Progenitor cell of endocrine pancreas (in vitro differentiated cells): ENCODE measurements at regions not wholly inside any gene's neighbourhood (a gene's known extent, or its start where the extent isn't known, plus 50 kb on each side); places are given as distances from the start of the nearest gene placed in this dataset. TPM values are rescaled to one million over a fixed set of nuclear protein-coding genes. Genes with fewer than 3 reads are reported as not detected.
"Not testable (repeated sequence)": the region's sequence is repeated elsewhere in the genome, so short reads cannot be mapped to it uniquely, and the experiment has no call there.

ENCODE experiments used
- DNase-seq: peaks from one replicate; pipeline ENCODE4 v3.0.0; 2021; ENCODE audit warnings: low spot score; ENCODE audit not compliant: unreplicated experiment
- H3K27ac Mint-ChIP-seq: 2 replicates; pipeline ENCODE4 v1.8.0; 2021; ENCODE audit warnings: mild to moderate bottlenecking, moderate library complexity, mixed read lengths
- H3K27me3 Mint-ChIP-seq: 2 replicates; pipeline ENCODE4 v1.8.0; 2021; ENCODE audit warnings: mixed read lengths
- H3K36me3 Mint-ChIP-seq: 2 replicates; pipeline ENCODE4 v1.8.0; 2022; ENCODE audit warnings: mixed read lengths; ENCODE audit not compliant: insufficient read depth
- H3K4me1 Mint-ChIP-seq: 2 replicates; pipeline ENCODE4 v1.8.0; 2021; ENCODE audit warnings: low read depth, mixed read lengths
- H3K4me3 Mint-ChIP-seq: 2 replicates; pipeline ENCODE4 v1.8.0; 2021; ENCODE audit warnings: low read depth, mild to moderate bottlenecking, moderate library complexity, mixed read lengths
- H3K9me3 Mint-ChIP-seq: 2 replicates; pipeline ENCODE4 v1.8.0; 2021; ENCODE audit warnings: low read depth, mixed read lengths
- CTCF ChIP-seq: fragments of 200-600 bp; sonication (generic); IDR thresholded peaks from one replicate; pipeline ENCODE4 v1.5.0; 2021; ENCODE audit warnings: antibody characterized with exemption, mild to moderate bottlenecking; ENCODE audit not compliant: unreplicated experiment
- microRNA-seq: library from miRNA; unstranded; fragments of <30 nt; microRNA quantifications from one replicate; pipeline ENCODE4 v1.1.0, GENCODE V29; 2020; ENCODE audit warnings: borderline number of aligned reads; ENCODE audit not compliant: unreplicated experiment

- no peaks in the 10 kb centered on the region for H3K36me3 Mint-ChIP-seq
- no peak for DNase-seq
- peaks cover 12% of the 10 kb centered on the region for H3K9me3 Mint-ChIP-seq
- no peaks in the 10 kb centered on the region for H3K4me1 Mint-ChIP-seq
- H3K4me3 Mint-ChIP-seq, result no peak overlapping the region
- H3K27ac Mint-ChIP-seq, result no peak overlapping the region
- no peaks in the 10 kb centered on the region for H3K27me3 Mint-ChIP-seq
- no peak for TF ChIP-seq CTCF
These were observed 57.6 kb upstream of the RASA1 start for GRCh38 chr5:87210076-87210475.

- Mint-ChIP-seq H3K27ac (no peak overlapping the region), H3K36me3 (no peaks in the 10 kb centered on the region), H3K4me1 (no peaks in the 10 kb centered on the region), H3K9me3 (peaks cover 12% of the 10 kb centered on the region), H3K27me3 (no peaks in the 10 kb centered on the region), H3K4me3 (no peak overlapping the region)
- no peak for DNase-seq
- no peak for TF ChIP-seq CTCF
These were observed 56.9 kb upstream of the RASA1 start for GRCh38 chr5:87210743-87211142.

DNA sequence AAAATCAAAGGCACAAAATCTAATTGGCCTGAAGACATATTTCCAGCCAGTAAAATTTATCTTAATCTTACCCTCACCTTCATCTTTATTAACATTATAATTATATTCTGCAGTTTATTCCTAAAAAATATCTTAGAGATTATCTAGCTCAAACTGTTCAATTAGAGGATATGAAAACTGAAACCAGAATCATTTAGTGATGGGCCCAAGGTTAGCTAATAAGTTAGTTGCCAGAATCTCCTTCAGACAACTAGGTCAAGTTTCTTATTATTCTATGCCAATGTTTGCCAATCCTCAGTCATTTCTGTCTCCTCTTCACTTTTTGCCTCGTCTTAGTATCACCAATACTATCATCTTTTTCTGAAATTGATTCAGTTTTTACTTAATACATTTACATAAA, 56.0 kb upstream of the RASA1 start:
- Mint-ChIP-seq H3K36me3 (no peaks in the 10 kb centered on the region), H3K4me3 (no peak overlapping the region), H3K9me3 (peaks cover 12% of the 10 kb centered on the region), H3K4me1 (no peaks in the 10 kb centered on the region), H3K27ac (no peak overlapping the region), H3K27me3 (no peaks in the 10 kb centered on the region)
- no peak for DNase-seq
- no peak for TF ChIP-seq CTCF

DNA sequence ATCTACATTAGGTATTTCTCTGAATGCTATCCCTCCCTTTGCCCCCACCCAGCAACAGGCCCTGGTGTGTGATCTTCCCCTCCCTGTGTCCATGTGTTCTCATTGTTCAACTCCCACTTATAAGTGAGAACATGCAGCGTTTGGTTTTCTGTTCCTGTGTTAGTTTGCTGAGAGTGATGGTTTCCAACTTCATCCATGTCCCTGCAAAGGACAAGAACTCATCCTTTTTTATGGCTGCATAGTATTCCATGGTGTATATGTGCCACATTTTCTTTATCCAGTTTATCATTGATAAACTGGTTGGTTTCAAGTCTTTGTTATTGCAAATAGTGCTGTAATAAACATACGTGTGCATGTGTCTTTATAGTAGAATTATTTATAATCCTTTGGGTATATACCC, 55.5 kb upstream of the RASA1 start:
- not testable (repeated sequence) for H3K36me3 Mint-ChIP-seq, DNase-seq, H3K27ac Mint-ChIP-seq, H3K4me1 Mint-ChIP-seq, H3K27me3 Mint-ChIP-seq, H3K4me3 Mint-ChIP-seq
- peaks cover 14% of the 10 kb centered on the region for H3K9me3 Mint-ChIP-seq

DNA sequence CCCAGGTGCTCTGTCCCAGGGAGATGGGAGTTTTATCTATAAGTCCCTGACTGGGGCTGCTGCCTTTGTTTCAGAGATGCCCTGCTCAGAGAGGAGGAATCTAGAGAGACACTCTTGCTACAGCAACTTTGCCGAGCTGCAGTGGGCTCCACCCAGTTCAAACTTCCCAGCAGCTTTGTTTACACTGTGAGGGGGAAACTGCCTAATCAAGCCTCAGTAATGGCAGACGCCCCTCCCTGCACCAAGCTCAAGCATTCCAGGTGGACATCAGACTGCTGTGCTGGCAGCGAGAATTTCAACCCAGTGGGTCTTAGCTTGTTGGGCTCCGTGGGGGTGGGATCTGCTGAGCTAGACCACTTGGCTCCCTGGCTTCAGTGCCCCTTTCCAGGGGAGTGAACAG, 50.2 kb upstream of the RASA1 start:
- H3K27ac Mint-ChIP-seq, H3K36me3 Mint-ChIP-seq, DNase-seq, H3K4me3 Mint-ChIP-seq, H3K4me1 Mint-ChIP-seq, H3K27me3 Mint-ChIP-seq: not testable (repeated sequence)
- H3K9me3 Mint-ChIP-seq, result peaks cover 14% of the 10 kb centered on the region

Small RNA genes lying in the stretch of these regions (microRNA-seq; reads per million reads assigned to microRNA genes)
- not detected for gene MIR4280
